CD4-positive, alpha-beta T cell treated with Interleukin-4 for 1 hour (primary cell): ENCODE measurements at regions not wholly inside any gene's neighbourhood (a gene's known extent, or its start where the extent isn't known, plus 50 kb on each side); places are given as distances from the start of the nearest gene placed in this dataset.

ENCODE experiments used
- DNase-seq, 2 donors: peaks; one replicate each; pipeline ENCODE4 v3.0.0-alpha.2; 2020 to 2022

DNA sequence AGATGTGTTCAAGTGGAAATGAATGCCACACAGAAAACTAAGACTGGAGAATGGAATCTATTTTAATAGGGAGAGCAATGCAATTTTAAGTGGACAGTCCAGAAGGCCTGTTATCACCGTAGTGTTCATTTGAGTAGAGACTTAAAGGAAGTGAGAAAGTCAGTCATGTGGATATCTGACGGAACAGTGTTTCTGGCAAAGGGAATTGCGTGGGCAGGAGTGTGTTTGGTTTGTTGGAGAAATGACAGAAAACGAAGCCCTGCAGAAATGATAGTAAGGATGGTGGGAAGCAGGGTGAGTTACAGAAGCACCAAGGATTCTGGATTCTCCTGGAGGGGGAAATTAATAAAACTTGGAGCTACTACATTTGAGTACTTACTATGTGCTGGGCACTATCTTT is 776.6 kb downstream of the MED13L start:
- no peak for DNase-seq

DNA sequence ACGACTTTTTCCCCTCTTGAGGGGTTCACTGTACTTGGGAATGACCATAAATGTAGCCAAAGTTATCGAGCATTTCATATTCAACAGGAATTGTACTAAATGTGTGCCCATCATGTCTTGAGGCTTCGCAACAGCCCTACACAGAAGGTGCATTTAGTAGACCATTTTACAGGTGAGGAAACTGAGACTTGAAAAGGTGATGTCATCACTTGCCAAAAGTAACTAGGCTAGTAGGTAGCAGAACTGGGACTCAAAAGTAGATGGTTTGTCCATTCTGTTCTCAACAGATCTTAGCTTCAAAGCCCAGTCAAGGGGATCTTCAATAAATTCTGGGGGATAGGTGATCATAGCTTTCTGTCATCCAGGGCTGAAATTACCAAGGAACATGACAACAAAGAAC is 782.2 kb downstream of the MED13L start:
- DNase-seq, result no peak

DNA sequence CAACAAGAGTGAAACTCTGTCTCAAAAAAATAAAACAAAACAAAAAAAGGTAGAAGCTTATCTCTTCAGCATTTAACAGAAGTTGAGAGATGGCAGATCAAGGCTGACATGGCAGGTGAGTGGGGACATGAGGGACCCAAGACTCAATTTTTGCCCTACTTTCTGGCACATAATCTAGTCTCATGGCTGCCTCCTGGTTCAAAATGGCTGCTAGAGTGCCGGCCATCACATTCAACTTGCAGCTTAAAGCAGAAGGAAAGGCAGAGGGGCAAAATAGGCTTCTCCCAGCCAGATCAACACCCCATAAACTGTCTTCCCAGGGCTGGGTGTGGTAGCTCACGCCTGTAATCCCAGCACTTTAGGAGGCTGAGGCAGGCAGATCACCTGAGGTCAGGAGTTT is 784.9 kb downstream of the MED13L start:
- no peak for DNase-seq

DNA sequence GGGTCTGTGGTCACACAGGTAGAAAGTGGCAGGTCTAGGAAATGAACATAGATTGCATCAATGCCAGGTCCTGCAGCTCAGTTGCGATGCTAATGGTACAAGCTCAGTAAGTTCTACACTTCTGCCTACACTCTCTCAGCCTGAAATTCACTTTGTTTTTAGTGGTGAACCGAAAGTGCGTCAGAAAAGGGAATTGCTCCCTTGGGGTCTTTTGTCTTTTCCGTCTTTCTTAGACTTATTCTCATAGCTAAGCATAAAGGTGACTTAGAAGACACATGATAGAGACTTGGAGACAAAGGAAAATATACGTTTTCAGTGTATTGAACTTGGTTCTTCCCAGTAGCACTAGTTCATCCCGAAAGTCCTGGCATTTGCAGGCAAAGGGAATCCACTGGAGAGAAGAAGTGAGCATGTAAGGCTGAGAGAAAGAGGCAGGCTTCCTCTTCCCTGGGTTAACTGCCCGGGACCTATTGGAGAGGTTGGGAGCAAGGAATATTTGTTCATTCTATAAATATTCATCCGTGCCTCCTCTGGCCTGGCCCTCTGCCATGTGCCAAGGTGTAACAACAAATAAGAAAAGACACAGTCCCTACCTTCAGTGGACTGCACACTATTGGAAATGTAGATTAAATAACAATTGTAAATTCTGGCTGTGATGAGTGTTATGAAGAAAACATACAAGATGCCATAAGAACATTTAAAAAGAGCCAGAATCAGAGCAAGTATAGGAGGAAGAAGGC is 785.8 kb downstream of the MED13L start:
- DNase-seq, result no peak

DNA sequence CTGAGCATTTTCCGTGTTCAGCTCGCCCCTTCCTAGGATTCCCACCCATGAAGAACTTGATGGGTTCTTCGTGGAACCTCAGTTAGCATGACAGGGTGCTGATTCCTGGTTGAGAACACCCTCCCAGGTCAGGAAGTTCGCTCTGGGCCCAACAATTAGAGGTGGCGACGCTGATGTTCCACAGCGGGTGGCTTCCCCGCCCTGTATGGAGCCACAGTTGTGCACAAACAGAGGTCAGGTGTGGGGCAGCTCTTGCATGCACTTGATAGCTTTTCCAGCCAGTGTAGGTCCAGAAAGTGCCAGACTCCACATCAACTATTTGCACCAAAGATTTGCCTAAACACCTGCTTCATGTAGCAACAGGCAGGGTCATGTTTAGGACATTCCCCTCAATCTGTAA is 788.2 kb downstream of the MED13L start:
- DNase-seq, result no peak

DNA sequence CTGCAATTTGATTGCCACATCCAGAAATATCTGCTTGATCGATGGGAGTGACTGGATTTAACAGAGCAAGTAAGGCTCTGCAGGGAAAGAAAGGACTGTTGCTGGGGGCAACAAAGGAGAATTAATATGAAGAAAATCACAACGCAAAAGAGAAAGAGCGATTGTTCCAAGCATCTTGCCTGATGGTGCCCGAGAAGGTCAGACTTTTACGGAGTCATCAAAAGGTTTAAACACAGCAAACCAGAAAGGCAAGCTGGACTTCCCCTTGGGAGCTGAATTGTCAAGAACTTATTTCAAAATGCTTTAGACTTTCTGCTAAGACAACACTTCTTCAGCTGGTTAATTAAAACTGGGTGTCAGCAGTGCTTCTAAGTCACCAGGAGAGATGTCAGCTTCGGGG is 791.5 kb downstream of the MED13L start:
- DNase-seq, result no peak

DNA sequence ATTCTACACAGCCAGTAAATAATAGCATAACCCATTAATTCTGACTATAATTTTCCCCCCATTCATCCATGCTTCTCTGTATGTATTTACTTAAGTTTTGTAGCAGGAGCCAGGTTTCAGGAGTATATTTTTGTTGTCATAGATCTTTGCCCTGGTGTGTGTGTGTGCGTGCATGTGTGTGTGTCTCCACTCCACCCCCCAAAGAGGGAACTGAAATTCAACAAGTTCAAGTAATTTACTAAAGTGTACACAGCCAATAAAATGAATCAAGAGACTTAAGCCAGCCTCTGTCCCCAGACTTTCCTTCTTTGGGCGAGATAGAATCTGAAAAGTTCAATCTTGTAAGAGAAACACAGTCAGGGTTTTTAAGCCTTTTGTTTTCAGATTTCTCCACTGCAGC is 792.0 kb downstream of the MED13L start:
- no peak for DNase-seq

DNA sequence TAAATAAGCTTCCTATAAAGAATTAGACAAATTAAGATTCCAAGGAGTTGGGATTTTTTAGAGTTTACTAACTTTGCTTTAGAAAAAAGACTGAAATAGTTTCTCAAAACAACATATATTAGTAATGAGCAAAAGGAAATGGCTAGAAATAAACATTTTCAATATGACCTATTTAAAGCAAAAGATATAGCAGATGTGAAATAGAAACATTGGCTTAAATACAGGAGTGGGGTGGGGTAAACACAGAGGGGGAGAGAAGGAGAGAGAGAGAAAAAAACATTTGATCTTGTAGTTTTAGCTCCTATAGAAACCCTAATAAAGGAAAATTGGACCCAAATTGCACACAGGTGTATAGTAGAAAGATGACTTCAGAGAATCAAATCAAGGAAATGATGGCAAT is 794.5 kb downstream of the MED13L start:
- DNase-seq, result no peak

DNA sequence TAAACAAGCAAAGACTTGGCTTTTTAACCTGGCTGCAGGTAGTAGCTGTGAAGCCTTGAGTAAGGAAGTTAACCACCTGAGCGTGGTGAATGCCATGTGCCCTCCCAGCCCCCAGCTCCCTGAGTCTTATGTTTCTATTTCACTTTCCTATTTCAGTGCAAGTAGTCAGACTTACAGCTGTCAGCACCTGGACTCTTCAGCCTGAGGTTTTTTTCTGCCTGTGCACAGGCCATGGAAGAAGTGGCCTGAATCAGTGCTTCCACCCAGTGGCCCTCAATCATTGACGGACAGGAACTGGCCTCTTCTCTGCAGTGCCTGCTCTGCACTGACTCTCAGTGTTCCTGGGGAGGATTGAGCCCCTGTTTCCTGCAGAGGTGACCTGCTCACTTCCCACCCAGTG is 796.4 kb downstream of the MED13L start:
- no peak for DNase-seq

DNA sequence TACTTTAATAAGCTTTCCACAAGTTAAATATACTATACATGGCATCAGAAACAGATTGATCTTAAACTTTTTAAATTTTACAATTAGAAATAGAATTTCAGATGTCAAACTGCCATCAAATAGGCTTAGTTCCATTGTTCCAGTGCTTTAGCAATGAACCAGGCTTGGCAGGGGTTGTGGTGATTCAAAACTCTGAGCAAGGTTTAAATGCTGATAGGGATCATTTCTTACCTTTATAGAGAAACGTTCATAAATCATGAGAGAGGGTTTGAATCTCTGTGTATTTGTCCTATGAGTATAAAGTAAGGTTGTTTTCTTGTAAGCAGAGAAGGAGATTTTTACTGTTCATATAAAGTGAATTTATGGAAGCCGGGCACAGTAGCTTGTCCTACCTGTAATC is 794.5 kb upstream of the TBX3 start:
- no peak for DNase-seq

DNA sequence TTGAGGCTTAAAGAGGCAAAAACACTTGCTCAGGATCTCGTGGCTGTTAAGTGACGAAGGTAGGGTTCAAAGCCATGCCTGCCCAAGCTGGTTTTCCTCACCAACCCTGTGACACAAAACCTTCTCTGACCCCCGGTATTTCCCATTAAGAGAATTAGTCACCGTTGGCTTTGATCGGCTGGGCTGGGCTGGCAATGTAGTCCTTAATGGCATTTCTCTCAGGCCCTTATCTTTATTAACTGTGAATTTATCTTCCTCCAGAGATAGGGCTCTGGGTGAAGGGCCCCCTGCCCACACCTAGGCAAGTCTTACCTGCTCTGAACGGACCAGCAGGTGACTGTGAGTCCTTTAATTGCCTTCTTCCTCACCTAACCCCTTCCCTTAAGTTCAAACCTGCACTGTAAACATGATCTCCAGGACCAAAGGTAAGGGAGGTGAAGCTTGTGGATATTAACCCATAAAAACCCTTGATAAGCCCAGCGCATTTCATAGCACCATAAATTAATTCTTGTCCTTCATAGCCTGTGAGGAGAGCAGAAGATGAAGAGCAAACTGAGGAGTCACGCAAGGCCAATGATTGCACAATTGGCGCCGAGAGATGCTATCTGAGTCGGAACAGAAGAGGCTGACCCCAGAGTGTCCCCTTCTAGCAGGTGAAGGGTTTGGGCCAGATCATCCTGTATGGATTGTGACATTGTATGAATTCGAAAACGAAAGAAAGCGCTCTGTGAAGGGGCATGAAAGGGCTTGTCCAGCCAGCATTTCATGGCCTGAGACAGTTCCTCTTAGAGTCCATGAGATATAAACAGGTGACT is 790.8 kb upstream of the TBX3 start:
- DNase-seq, result no peak

DNA sequence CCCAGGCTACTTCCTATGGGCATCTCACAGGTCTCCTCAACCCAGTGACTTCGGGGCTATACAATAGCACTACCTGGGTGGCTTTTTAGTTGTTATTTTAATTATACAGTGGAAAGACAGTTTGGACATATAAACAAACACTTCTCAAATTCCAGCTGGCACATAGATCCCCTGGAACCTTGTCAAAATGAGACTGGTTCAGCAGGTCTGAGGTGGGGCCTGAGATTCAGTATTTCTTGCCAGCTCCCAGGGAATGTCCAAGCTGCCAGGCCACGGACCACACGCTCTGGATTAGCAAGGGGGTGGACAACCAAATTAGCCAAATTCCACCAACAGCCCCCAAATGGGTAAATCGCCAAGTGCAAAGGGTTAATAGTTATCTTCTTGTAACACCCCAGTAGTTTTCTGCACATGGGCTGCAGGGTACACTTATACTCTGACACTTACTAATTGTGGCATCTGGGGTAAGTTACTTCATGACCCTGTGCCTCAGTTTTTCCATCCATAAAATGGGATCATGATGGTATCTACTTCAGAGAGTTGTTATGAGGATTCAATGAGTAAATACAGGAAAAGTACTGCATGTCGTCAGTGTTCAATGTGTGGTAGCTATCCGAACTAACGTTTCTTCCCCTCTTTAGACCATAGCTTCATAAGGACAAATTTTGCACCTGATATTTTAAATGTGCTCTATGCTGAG is 789.4 kb upstream of the TBX3 start:
- no peak for DNase-seq

DNA sequence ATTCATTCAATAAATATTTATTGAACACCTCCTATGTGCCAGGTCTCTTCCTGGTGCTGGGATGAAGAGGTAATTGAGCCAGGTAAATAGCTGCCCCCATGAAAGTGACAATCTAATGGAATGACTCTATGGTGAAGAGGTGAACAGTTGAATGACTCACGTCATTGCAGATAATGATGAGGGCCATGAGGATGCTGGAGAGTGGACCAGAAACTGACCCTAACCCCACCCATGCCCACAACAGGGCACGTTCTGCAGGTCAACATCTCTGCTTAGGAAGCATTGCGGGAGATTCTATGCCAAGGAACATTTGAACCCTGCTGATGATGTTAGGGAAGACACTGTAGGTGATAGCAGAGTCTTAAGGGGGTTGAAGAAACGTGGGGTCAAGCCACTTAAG is 788.9 kb upstream of the TBX3 start:
- no peak for DNase-seq

DNA sequence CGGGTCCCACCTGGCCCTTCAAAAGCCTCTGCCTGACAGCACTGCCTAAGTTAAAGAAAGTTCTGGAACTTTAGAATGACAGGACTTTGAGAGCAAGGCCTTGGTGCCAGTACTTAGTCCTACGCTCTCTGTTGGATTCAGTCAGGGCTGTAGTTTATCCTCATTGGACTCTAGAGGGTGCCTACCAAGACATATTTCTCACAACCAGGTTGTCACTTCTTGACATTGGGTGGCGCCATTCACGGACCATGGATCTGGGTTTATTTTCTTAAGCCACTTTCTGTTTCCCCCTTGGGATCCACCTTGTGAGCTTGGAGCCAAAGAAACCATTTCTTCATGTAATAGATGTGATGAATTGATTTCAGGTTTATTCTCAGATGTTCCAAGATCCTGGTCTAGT is 787.0 kb upstream of the TBX3 start:
- DNase-seq, result no peak

DNA sequence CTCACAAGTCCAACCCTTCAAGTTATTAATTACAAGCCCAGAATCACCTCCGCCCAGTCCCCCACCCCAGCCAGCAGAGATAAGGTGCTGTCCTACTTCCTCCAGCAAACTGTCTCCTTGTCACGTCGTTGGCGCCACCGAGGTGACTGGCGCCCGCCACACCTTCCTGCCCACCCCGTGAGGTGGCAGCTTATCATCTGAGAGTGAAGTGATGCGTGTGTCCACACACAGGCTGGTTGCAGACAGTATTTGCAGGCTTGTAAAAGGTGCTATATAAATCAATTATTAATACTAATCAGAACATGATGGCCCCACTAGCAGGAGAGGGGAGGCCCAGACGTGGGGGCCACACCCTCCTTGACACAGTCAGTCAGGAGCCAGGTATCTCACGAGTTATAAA is 786.6 kb upstream of the TBX3 start:
- DNase-seq, result no peak

DNA sequence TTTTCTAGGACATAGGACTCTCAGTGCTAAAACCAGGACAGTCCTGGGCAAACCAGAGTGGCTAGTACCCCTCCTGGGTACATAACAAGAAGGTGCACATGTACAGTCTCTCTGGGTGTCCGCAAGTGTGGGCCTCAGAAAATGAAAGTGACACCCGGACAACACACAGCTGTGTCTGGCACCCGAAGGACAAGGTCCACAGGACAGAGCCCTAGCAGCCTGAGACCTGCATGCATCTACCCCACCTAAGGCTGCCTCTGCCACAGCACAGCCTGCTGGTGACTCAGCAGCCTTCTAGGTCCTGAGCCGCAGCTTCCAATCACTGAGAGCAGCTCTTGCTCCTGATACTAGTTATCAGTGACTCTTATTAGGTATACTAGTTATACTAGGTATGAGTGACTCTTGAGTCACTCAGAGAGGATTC is 784.1 kb upstream of the TBX3 start:
- no peak for DNase-seq

DNA sequence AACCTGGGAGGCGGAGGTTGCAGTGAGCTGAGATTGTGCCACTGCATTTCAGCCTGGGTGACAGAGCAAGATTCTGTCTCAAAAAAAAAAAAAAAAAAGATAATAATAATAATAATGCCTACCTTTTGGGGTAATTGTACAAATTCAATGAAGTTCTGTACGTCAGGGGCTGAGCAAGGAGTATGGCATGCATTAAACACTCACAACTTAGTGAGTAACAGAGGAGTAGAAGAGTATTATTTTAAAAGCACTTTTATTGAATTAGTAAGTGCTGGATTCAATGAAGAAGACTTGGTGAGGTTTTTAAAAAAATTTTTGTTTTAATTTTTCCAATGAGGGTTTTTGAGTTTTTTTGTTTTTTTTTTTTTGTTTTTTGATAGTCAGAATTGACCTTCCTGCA is 783.6 kb upstream of the TBX3 start:
- DNase-seq, result no peak

DNA sequence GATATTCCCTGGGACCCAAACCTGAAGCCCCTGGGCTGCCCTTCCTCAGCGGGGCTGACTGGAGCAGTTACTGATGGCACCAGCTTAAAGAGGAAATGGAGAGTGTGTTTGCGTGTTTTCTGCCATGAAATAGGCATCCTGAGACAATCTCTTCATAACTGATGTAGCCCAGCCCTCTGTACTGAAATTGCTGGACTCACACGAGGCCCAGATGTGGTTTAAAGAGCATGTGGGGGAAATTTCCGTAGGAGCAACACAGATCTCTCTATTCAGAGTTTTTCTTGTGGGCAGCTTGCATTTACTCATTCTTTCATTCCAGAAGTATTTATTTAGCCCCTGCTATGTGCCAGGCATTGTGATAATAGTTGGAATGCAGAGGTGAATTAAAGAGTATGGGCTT is 782.1 kb upstream of the TBX3 start:
- DNase-seq, result no peak

DNA sequence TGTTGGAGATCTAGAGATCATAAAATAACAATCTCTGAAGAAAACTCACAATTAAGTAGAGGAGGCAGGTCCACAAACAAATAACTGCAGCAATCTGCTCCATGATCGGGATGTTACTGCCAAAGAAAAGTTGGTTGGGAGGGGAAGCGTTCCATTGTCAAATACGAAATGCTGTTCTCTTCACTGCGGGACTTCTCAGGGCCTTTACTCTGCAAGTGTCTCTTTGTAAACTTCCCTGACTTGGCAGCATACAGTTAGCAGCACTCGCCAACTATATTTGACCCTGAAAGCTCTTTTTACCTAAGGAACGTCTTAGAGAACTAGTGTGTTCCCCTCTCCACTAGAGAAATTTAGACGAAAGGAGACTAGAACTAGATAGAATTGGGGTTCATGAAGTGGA is 780.7 kb upstream of the TBX3 start:
- DNase-seq, result no peak

DNA sequence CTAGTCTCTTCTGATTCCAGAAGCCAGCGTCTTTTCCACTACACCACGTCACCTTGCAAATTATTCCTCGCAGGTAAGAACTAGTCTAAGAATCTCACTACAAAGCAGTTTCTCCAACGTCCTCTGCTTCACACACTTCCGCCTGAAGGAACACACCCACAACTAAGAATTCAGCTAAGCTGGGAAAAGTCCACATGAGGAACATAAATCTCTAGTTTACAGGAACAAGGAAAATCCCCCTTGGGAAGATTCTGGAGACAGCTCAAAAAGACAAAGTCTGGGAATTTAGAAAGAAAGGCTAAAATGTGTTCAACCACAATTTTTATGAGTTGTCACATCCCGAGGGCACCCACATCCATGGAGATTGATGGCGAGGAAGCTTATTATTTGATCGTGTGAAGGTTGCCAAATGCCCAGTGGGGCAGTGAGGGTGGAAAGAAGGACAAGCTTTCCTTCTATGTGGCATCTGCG is 780.2 kb upstream of the TBX3 start:
- no peak for DNase-seq

DNA sequence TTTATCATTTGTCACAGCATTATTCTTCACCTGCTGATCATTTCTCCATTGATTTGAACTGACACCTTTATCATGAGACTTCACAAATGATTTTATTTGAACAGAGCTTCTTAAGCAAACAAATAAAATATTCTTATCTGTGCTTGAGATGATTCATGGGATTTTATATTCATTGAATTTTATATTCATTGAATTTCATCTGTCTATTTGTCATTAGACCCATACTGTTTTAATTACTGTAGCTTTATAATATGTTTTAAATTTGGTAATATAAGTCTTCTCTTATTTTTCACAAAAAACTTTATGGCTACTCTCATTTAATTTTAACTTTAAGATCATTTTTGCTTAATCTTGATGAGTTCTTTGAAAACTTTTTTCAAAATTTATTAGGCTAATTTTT is 777.4 kb upstream of the TBX3 start:
- DNase-seq, result no peak

DNA sequence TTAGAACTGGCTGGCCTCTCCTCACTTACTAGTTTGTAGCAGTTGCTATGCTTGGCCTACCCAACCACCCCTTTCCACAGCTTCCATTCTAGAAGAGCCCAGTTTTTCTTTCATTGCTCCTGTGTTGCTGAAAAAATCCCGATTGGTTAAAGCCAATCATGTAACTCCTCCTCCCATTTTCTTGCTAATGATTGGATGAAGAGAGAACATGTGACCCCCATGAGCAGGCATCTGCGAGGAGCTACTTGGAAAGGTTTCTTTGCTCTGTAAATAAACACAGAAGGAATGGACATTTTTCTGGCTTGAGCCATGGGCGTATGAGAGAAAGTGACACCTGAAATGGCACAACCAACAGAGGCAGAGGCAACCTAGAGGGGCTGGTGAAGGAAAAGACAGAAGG is 773.8 kb upstream of the TBX3 start:
- DNase-seq, result no peak

DNA sequence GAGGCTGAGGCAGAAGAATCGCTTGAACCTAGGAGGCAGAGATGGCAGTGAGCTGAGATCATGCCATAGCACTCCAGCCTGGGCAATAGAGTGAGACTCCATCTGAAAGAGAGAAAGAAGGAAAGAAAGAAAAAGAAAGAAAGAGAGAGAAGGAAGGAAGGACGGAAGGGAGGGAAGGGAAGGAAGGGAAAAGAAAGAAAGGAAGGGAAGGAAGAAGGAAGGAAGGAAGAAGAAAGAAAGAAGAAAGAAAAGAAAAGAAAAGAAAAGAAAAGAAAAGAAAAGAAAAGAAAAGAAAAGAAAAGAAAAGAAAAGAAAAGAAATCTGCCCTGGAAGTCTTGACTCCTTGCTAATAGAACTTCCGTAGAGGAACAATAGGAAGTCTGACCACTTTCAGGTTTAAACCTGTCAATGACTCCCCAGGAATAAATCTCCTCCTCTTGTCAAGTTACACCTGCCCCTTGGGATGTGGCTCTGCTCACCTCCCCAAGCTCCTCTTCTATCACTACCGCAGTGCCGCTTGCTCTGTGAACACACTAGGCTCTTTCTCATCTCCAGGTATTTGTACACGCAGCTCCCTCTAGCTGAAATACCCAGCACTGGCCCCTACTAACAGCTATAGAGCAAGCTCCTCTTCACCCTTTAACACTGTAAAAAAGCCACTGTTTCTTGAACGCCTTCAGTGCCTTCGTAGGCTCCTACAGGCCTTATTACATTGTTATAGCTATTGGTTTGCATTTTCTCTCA is 773.1 kb upstream of the TBX3 start:
- DNase-seq, result no peak
